GM23338 (cell line): ENCODE measurements at regions not wholly inside any gene's neighbourhood (a gene's known extent, or its start where the extent isn't known, plus 50 kb on each side); places are given as distances from the start of the nearest gene placed in this dataset.
A peak's percentile ranks its signal among the peaks of the same experiment; 100 is the strongest.

Experiments
- ATAC-seq: fragments of 200-7000 bp; cut with Tn5 transposase; 3 replicates; pipeline ENCODE4 v1.9.1; 2020
- DNase-seq: peaks from one replicate; pipeline ENCODE4 v3.0.0-alpha.2; 2015; ENCODE audit warnings: low spot score
- H2AFZ ChIP-seq: fragments of 200-600 bp; sonication (generic); 2 replicates; pipeline ENCODE4 v1.8.0; 2016; ENCODE audit warnings: antibody characterized with exemption, mild to moderate bottlenecking, moderate library complexity
- H3F3A ChIP-seq: fragments of 200-600 bp; sonication (generic); replicated peaks from 2 replicates; pipeline ENCODE4 v1.8.0; 2017; ENCODE audit warnings: antibody characterized with exemption, mixed run types, low read depth
- H3K27ac ChIP-seq: fragments of 200-600 bp; sonication (generic); 2 replicates; pipeline ENCODE4 v1.6.1; 2016; ENCODE audit warnings: low read depth
- H3K27me3 ChIP-seq: fragments of 200-600 bp; sonication (generic); 2 replicates; pipeline ENCODE4 v1.8.0; 2016; ENCODE audit warnings: mild to moderate bottlenecking, mixed run types, moderate library complexity; ENCODE audit not compliant: insufficient read depth
- H3K36me3 ChIP-seq: fragments of 200-600 bp; sonication (generic); 2 replicates; pipeline ENCODE4 v1.8.0; 2016; ENCODE audit warnings: mild to moderate bottlenecking; ENCODE audit not compliant: insufficient read depth
- H3K4me1 ChIP-seq: fragments of 200-600 bp; sonication (generic); 2 replicates; pipeline ENCODE4 v1.8.0; 2016; ENCODE audit warnings: mild to moderate bottlenecking, moderate library complexity; ENCODE audit not compliant: insufficient read depth
- H3K4me2 ChIP-seq: fragments of 200-600 bp; sonication (generic); 2 replicates; pipeline ENCODE4 v1.7.1; 2017; ENCODE audit warnings: mixed run types
- H3K4me3 ChIP-seq: fragments of 200-600 bp; sonication (generic); 2 replicates; pipeline ENCODE4 v1.6.1; 2016; ENCODE audit warnings: mixed run types
- H3K79me2 ChIP-seq: fragments of 200-600 bp; sonication (generic); replicated peaks from 2 replicates; pipeline ENCODE4 v1.8.0; 2017; ENCODE audit warnings: mild to moderate bottlenecking; ENCODE audit not compliant: insufficient read depth
- H3K9me2 ChIP-seq: fragments of 200-600 bp; sonication (generic); 2 replicates; pipeline ENCODE4 v1.8.0; 2017; ENCODE audit not compliant: insufficient read depth
- H4K20me1 ChIP-seq: fragments of 200-600 bp; sonication (generic); replicated peaks from 2 replicates; pipeline ENCODE4 v1.8.0; 2017; ENCODE audit warnings: mild to moderate bottlenecking; ENCODE audit not compliant: insufficient read depth
- H3K27ac Mint-ChIP-seq: 2 replicates; pipeline ENCODE4 v1.8.0; 2020; ENCODE audit warnings: inconsistent platforms, mild to moderate bottlenecking, moderate library complexity, mixed read lengths
- H3K27me3 Mint-ChIP-seq: 3 replicates; pipeline ENCODE4 v1.8.0; 2022; ENCODE audit warnings: low read depth, mild to moderate bottlenecking, moderate library complexity, mixed read lengths, inconsistent platforms; ENCODE audit not compliant: insufficient read depth, poor library complexity
- H3K36me3 Mint-ChIP-seq: 3 replicates; pipeline ENCODE4 v1.8.0; 2021; ENCODE audit warnings: low read depth, mild to moderate bottlenecking, inconsistent platforms, moderate library complexity, mixed read lengths
- H3K4me1 Mint-ChIP-seq: 3 replicates; pipeline ENCODE4 v1.8.0; 2020; ENCODE audit warnings: mild to moderate bottlenecking, inconsistent platforms, mixed read lengths
- H3K4me3 Mint-ChIP-seq: 3 replicates; pipeline ENCODE4 v1.8.0; 2021; ENCODE audit warnings: moderate library complexity, mild to moderate bottlenecking, inconsistent platforms, mixed read lengths
- H3K9me3 Mint-ChIP-seq: 3 replicates; pipeline ENCODE4 v1.8.0; 2020; ENCODE audit warnings: moderate library complexity, mild to moderate bottlenecking, inconsistent platforms, mixed read lengths
- EZH2phosphoT487 ChIP-seq: fragments of 200-600 bp; sonication (generic); IDR thresholded peaks from one replicate; pipeline ENCODE4 v1.8.1; 2018; ENCODE audit warnings: antibody characterized with exemption; ENCODE audit not compliant: unreplicated experiment
- TF ChIP-seq, protein P1 (sequence below): IDR thresholded peaks from one replicate; pipeline ENCODE4 v1.6.1; 2018; ENCODE audit warnings: antibody characterized with exemption; ENCODE audit not compliant: unreplicated experiment
- TF ChIP-seq, protein P2 (sequence below): IDR thresholded peaks from 2 replicates; pipeline ENCODE4 v1.6.1; 2016; ENCODE audit warnings: antibody characterized with exemption
- TF ChIP-seq, protein P3 (sequence below), 2 experiments: fragments of 200-600 bp in 1 of 2; sonication (generic) in 1 of 2; conservative IDR thresholded peaks; 2 replicates each; pipeline versions ENCODE4 v1.5.1 to v1.6.1; 2016 to 2017; ENCODE audit warnings: antibody characterized with exemption in 2 of 2, low read depth in 2 of 2, mild to moderate bottlenecking in 2 of 2, moderate library complexity in 1 of 2

DNA sequence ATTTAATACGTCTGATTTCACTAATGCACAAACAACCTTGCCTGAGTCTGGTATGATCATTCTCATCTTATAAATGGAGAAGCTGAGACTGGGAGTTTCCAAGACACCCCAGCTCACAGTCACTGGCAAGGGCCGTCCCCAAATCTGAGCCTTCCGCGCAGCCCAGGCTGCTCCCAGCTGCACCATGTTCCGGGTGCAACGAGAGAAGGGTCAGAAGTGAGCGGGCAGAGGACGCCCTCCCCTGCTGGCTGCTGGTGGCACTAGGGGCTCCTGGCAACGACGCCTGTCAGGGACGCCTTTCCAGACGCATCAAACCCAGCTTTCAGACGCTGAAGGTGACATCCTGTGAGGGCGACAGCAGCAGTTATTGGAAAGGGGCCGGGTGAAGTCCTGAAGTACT, 115.3 kb upstream of the PROKR2 start (continued):
- TF ChIP-seq, protein P1, sequence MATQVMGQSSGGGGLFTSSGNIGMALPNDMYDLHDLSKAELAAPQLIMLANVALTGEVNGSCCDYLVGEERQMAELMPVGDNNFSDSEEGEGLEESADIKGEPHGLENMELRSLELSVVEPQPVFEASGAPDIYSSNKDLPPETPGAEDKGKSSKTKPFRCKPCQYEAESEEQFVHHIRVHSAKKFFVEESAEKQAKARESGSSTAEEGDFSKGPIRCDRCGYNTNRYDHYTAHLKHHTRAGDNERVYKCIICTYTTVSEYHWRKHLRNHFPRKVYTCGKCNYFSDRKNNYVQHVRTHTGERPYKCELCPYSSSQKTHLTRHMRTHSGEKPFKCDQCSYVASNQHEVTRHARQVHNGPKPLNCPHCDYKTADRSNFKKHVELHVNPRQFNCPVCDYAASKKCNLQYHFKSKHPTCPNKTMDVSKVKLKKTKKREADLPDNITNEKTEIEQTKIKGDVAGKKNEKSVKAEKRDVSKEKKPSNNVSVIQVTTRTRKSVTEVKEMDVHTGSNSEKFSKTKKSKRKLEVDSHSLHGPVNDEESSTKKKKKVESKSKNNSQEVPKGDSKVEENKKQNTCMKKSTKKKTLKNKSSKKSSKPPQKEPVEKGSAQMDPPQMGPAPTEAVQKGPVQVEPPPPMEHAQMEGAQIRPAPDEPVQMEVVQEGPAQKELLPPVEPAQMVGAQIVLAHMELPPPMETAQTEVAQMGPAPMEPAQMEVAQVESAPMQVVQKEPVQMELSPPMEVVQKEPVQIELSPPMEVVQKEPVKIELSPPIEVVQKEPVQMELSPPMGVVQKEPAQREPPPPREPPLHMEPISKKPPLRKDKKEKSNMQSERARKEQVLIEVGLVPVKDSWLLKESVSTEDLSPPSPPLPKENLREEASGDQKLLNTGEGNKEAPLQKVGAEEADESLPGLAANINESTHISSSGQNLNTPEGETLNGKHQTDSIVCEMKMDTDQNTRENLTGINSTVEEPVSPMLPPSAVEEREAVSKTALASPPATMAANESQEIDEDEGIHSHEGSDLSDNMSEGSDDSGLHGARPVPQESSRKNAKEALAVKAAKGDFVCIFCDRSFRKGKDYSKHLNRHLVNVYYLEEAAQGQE, result no peak

DNA sequence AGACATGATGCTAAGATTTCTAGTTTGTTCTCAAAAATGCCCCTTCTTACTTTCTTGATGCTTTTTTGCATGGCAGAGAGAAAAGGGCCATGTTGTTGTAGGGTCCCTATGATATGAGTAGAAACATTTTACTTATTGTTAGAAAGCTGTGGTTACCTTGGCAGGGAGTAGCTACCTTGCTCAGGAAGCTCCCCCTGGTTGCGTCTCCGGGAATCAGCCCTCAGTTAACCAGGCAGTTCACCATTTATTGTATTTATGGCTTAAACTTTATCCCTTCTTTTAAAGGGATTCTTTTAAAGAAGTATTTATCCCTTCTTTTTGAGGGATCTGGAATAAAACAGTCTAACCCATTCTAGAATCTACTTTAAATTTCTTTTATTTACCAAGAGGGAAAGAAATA, 113.9 kb upstream of the PROKR2 start:
- Histone ChIP-seq H3K27ac (no peak overlapping the region), H3K79me2 (no peaks in the 10 kb centered on the region), H3K9me2 (no peaks in the 10 kb centered on the region), H3K4me3 (no peak overlapping the region), H3F3A (no peaks in the 10 kb centered on the region), H3K36me3 (no peaks in the 10 kb centered on the region), H4K20me1 (no peaks in the 10 kb centered on the region), H3K27me3 (no peaks in the 10 kb centered on the region), H2AFZ (no peak overlapping the region), H3K4me2 (no peak overlapping the region), H3K4me1 (no peaks in the 10 kb centered on the region)
- DNase-seq, result peak; percentile 37
- H3K4me3 Mint-ChIP-seq, result no peak overlapping the region
- peak; percentile 45 for ATAC-seq
- TF ChIP-seq EZH2phosphoT487, result no peak
- TF ChIP-seq, protein P1, result no peak
- TF ChIP-seq, protein P2, sequence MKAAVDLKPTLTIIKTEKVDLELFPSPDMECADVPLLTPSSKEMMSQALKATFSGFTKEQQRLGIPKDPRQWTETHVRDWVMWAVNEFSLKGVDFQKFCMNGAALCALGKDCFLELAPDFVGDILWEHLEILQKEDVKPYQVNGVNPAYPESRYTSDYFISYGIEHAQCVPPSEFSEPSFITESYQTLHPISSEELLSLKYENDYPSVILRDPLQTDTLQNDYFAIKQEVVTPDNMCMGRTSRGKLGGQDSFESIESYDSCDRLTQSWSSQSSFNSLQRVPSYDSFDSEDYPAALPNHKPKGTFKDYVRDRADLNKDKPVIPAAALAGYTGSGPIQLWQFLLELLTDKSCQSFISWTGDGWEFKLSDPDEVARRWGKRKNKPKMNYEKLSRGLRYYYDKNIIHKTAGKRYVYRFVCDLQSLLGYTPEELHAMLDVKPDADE, result no peak
- TF ChIP-seq, protein P3, sequence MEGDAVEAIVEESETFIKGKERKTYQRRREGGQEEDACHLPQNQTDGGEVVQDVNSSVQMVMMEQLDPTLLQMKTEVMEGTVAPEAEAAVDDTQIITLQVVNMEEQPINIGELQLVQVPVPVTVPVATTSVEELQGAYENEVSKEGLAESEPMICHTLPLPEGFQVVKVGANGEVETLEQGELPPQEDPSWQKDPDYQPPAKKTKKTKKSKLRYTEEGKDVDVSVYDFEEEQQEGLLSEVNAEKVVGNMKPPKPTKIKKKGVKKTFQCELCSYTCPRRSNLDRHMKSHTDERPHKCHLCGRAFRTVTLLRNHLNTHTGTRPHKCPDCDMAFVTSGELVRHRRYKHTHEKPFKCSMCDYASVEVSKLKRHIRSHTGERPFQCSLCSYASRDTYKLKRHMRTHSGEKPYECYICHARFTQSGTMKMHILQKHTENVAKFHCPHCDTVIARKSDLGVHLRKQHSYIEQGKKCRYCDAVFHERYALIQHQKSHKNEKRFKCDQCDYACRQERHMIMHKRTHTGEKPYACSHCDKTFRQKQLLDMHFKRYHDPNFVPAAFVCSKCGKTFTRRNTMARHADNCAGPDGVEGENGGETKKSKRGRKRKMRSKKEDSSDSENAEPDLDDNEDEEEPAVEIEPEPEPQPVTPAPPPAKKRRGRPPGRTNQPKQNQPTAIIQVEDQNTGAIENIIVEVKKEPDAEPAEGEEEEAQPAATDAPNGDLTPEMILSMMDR (conservative IDR thresholded peaks at IDR 0.05; ENCODE audit: low read depth in 2 of 2), result peak; percentile 40 to 55
- H3K9me3 Mint-ChIP-seq, result no peaks in the 10 kb centered on the region
- no peaks in the 10 kb centered on the region for H3K27me3 Mint-ChIP-seq
- H3K36me3 Mint-ChIP-seq, result no peaks in the 10 kb centered on the region
- H3K27ac Mint-ChIP-seq, result no peak overlapping the region
- no peaks in the 10 kb centered on the region for H3K4me1 Mint-ChIP-seq
